Urinary bladder (tissue), 3 donors: ENCODE measurements at regions not wholly inside any gene's neighbourhood (a gene's known extent, or its start where the extent isn't known, plus 50 kb on each side); places are given as distances from the start of the nearest gene placed in this dataset.
"Not testable (repeated sequence)": the region's sequence is repeated elsewhere in the genome, so short reads cannot be mapped to it uniquely, and the experiment has no call there.

Experiments used
- DNase-seq: peaks from one replicate; pipeline ENCODE4 v3.0.0-alpha.2; 2015; ENCODE audit errors: extremely low spot score
- H3K27ac ChIP-seq: one replicate; pipeline ENCODE4 v1.5.1; 2013; ENCODE audit warnings: low read depth, mild to moderate bottlenecking, moderate library complexity
- H3K36me3 ChIP-seq: one replicate; pipeline ENCODE4 v1.6.1; 2013; ENCODE audit warnings: mild to moderate bottlenecking, moderate library complexity; ENCODE audit not compliant: insufficient read depth
- H3K4me1 ChIP-seq: one replicate; pipeline ENCODE4 v1.6.1; 2013; ENCODE audit warnings: mild to moderate bottlenecking, moderate library complexity; ENCODE audit not compliant: insufficient read depth
- H3K4me3 ChIP-seq: one replicate; pipeline ENCODE4 v1.5.1; 2013; ENCODE audit warnings: low read depth, low read length
- WGBS: extraction: QIAGEN DNeasy Blood & Tissue Kit; methylation state at CpG from one replicate; pipeline ENCODE4 v1.1.7; 2013; 5-methylcytosine and 5-hydroxymethylcytosine counted together
- donor health status: healthy with polysubstance abuse.
- donor health status: healthy.

DNA sequence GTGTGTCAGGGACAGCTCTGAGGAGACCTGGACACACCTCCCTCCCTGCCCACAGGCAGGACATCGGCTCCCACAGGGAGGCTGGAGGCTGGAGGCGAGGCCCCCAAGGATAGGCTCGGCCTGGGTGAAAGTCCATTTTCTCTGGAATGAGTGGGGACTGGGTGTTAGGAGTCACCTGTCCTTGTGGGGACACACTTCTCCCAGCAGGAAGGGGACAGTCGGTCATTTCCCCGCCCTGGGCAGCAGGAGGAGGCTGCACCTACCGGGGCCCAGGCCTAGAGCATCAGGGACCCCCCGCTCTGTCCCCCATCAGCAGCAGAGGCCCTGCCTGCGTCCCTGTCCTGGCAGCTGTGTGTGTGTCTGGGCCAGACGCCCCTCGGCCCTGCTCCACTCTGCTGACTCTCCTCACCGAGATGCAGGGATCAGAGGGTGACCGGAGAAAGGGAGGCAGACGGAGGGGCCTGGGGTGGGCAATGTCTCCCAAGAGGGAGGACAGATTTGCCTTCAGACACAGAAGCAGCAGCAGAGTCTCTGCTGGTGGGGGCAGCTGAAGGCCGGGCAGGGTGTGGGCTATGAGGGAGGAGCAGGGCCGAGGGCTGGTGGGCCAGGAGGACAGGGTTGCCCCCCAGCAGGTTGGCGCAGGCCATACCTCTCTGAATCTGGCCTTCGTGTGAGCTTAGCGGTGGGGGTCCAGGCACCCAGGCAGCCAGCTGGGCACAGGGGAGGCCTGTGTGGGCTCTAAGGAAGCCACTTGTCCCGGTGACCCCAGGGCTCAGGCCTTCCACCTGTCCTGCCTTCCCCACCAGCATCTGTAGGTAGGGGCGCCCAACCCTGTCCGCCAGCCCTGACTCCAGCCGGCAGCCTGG lies 125.7 kb upstream of the NKX1-1 start:
- 87% methylated on average over 22 of the region's 22 CpGs for WGBS

DNA sequence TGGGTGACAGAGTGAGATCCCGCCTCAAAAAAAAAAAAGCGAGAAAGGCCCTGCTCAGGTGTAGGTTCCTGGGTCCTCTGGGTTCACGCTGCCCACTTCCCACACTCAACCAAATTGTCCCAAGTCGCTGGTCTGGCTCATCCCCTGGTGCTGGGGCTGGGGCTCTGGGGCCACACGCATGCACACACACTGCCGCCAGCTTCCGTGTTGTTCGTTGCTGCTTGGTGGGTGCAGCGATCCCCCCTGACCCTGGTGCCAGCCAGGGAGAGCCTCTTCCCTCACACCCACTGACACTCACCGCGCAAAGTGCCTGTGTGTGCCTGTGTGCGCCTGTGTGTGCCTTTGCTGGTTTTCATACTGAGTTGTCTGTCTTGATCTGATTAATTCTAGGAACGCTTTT lies 124.1 kb upstream of the NKX1-1 start:
- Histone ChIP-seq H3K27ac (no peak overlapping the region), H3K4me3 (no peak overlapping the region), H3K36me3 (no peaks in the 10 kb centered on the region), H3K4me1 (no peaks in the 10 kb centered on the region)
- no peak for DNase-seq
- 83% methylated on average over 13 of the region's 13 CpGs for WGBS

More for the DNA sequence above, 125.7 kb upstream of the NKX1-1 start:
- no peaks in the 10 kb centered on the region for H3K4me1 ChIP-seq
- no peak overlapping the region for H3K4me3 ChIP-seq
- no peak for DNase-seq
- no peaks in the 10 kb centered on the region for H3K36me3 ChIP-seq
- H3K27ac ChIP-seq: no peak overlapping the region

DNA sequence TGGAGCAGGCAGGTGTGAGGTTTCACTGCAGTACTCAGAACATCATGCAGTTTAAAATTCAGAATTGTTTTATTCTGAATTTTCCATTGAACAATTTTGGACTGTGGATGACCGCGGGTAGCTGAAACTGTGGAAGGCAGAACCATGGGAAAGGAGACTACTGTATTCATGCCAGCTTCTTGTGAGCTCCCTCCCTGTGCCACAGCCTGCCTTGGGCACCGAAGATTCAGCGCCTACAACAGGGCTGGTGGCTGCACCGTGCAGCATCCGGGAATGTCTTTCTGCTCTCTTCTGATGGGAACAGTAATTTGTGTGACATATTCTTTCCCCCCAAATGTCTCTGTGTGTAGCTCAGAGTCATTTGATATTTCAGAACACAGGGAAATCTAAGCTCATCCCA lies 118.5 kb upstream of the NKX1-1 start:
- H3K36me3 ChIP-seq: no peaks in the 10 kb centered on the region
- no peak overlapping the region for H3K27ac ChIP-seq
- no peak overlapping the region for H3K4me3 ChIP-seq
- no peak for DNase-seq
- no peaks in the 10 kb centered on the region for H3K4me1 ChIP-seq
- WGBS: 94% methylated on average over 6 of the region's 6 CpGs

DNA sequence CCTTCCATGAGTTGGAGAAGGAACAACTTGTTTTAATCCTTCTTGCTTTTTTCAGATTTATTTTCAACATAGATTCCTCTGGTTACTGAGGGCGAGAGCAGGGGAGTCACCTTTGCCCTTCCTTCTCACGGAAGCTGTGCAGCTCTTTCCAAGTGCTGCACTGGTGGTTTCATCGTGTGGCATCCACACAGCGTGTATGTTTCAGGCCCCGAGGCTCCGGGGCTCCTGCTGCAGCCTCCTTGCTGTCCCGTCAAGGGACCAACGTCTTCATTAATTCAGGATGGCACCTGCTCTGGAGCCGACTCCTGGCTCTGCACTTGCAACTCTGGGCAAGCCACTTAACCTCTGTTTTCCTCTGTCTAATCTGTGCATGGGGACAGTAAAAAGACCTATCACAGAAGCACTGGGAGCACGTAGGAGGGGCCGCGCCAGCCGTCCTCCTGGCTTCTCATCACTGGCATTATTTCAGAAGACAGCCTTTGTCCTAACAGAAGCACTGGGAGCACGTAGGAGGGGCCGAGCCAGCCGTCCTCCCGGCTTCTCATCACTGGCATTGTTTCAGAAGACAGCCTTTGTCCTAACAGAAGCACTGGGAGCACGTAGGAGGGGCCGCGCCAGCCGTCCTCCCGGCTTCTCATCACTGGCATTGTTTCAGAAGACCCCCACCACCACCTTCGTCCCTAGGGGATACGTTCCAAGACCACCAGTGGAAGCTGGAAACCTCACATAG lies 117.8 kb upstream of the NKX1-1 start:
- Histone ChIP-seq H3K4me1 (no peaks in the 10 kb centered on the region), H3K36me3 (no peaks in the 10 kb centered on the region), H3K27ac (no peak overlapping the region), H3K4me3 (no peak overlapping the region)
- 83% methylated on average over 24 of the region's 24 CpGs for WGBS
- DNase-seq: no peak

DNA sequence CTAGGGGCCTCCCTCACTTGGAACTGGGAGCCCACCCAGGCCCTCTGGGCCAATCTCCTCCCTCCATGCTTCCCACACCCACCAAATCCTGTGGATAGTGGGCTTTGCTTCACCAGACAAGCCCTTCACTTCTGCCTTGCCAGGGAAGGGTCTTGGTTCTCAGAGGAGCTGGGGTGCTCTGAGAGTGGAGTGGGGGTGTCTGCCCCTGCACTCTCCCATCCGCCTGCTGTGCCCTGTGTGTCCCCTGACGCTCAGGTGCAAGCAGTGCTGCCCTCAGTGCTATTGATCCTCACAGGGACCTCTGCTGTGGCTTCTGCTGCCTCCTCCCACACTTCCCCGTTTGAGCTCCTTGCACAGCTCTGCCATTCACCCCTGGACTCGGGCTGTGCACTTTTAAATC lies 117.3 kb upstream of the NKX1-1 start:
- no peak for DNase-seq
- Histone ChIP-seq H3K4me3 (no peak overlapping the region), H3K4me1 (no peaks in the 10 kb centered on the region), H3K27ac (no peak overlapping the region), H3K36me3 (no peaks in the 10 kb centered on the region)
- 63% methylated on average over 4 of the region's 4 CpGs for WGBS

DNA sequence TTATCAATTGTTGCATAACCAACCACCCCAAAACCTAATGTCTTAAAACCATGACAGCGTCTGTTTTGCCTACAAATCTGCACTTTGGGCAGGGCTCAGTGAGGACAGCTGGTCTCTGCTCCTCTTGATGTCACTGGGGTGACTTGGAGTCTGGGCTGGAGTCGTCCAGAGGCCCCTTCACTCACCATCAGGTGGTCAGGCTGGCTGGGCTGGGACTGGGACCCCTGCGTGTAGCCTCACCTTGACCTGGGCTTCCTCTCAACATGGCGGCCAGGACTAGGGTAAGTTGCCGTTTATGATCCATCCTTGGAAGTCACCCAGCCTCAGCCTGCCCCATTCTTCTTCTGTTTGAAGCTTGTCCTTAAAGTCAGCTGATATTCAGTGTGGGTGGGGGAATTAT lies 116.8 kb upstream of the NKX1-1 start:
- H3K27ac ChIP-seq: no peak overlapping the region
- H3K4me1 ChIP-seq: no peaks in the 10 kb centered on the region
- H3K4me3 ChIP-seq: no peak overlapping the region
- DNase-seq: no peak
- H3K36me3 ChIP-seq: no peaks in the 10 kb centered on the region
- 84% methylated on average over 5 of the region's 5 CpGs for WGBS

DNA sequence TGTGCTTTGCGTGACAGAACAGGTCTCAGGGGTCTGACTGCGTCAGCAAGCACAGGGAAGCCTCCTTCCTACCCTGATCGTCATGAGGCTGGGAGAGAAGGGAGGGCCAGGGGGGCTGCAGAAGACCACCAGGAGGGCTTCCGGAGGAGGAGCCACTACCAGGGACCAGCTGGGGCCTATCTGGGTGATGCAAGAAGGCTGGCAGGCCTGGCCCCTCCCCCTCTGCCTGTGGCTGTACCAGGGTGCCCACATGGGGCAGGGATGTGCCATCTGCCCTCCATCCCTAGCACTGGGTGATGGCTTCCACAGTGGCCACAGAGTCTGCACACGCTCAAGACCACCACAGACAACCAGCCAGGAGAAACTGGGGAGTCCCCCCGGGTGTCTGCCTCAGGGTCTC lies 116.4 kb upstream of the NKX1-1 start:
- DNase-seq: no peak
- WGBS: 76% methylated on average over 6 of the region's 6 CpGs
- H3K36me3 ChIP-seq: no peaks in the 10 kb centered on the region
- no peak overlapping the region for H3K27ac ChIP-seq
- no peaks in the 10 kb centered on the region for H3K4me1 ChIP-seq
- H3K4me3 ChIP-seq: no peak overlapping the region

DNA sequence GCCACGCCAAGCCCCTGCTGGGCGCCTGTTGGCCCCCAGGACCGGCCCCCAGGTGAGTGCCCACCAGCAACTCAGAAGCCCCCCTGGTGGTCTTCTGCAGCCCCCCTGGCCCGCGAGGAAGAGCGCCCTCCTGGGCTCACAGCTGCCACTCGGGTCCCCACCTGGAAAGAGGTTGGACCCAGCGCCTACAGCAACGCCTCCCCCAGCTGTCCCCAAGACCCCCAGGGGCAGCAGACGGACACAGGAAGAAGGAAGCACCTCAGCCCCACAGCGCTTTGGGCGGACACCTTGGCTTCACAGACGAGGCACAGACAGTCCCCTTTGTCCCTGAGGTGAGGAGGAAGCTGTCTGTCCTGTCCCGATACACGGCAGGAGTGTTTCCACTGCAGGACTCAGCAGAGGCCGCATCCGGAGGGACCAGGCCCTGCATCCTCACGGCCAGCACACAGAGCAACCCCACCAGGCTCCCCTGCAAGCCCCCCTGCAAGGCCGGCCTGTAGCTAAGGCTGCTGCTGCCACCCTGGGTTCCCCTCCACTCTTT lies 115.6 kb upstream of the NKX1-1 start:
- Histone ChIP-seq H3K36me3 (no peaks in the 10 kb centered on the region), H3K27ac (no peak overlapping the region), H3K4me3 (no peak overlapping the region), H3K4me1 (no peaks in the 10 kb centered on the region)
- no peak for DNase-seq
- WGBS: 84% methylated on average over 19 of the region's 19 CpGs

DNA sequence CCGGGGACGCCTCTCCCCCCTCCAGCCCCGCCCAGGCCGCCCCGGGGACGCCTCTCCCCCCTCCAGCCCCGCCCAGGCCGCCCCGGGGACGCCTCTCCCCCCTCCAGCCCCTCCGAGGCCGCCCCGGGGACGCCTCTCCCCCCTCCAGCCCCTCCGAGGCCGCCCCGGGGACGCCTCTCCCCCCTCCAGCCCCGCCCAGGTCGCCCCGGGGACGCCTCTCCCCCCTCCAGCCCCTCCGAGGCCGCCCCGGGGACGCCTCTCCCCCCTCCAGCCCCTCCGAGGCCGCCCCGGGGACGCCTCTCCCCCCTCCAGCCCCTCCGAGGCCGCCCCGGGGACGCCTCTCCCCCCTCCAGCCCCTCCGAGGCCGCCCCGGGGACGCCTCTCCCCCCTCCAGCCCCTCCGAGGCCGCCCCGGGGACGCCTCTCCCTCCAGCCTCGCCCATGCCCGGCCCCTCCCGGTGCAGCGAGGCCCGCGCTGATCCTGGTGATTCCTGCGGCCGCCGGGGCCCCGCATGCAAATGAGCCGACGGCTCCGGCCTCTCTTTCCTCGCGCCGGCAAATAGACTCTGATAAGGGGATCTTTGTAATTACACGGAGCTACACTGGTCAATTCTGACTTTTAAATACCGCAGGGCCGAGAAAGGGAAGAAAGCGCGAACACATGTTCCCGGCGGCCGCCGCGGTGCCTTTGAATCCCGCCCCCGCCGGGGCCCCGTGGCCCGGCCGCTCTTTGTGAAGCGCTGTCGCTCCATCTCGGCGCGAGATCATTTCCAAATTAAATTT lies 114.7 kb upstream of the NKX1-1 start:
- not testable (repeated sequence) for H3K36me3 ChIP-seq, H3K4me3 ChIP-seq, H3K27ac ChIP-seq, H3K4me1 ChIP-seq, DNase-seq
- WGBS: 13% methylated on average over 51 of the region's 79 CpGs

DNA sequence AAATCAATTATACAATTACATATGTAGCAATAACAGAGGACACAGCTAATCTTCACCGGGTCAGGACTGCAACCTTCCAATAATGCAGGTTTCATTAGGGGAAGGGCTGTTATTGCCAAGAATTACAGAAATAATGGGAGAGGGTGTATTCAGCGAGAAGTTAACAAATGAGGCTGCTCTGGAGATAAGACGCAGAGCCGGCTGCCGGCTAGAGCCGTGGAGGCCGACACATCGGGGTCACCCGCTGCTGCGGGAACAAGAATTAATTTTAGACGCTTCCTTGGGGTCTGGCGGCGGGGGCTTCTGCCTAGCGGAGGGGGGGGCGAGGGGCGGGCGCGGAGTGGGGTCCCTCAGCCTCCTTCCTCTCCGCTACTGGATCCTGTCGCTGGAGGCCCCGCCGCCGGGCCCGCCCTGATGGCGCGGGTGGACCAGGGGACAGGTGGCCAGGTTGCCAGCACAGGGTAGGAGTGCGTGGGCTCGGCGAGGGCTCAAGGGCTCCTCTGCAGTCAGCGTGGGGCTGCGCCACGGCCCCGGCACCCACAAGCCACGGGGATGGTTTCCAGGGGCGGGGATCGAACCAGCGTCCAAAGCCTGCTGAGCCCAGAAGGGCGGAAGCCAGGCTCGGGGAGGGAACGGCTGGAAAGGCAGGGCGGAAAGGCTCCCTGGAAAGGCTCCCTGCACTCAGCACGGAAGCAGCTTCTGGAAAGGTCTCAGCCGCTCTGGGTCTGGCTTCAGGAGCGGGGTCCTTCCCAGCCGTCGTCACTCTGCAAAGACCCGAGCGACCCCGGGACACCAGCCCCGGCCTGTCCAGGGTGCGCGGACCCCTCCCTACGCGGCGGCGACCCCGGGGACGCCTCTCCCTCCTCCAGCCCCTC lies 113.8 kb upstream of the NKX1-1 start:
- Histone ChIP-seq H3K4me1 (no peaks in the 10 kb centered on the region), H3K27ac (no peak overlapping the region), H3K4me3 (no peak overlapping the region), H3K36me3 (no peaks in the 10 kb centered on the region)
- no peak for DNase-seq
- WGBS: 72% methylated on average over 58 of the region's 58 CpGs

DNA sequence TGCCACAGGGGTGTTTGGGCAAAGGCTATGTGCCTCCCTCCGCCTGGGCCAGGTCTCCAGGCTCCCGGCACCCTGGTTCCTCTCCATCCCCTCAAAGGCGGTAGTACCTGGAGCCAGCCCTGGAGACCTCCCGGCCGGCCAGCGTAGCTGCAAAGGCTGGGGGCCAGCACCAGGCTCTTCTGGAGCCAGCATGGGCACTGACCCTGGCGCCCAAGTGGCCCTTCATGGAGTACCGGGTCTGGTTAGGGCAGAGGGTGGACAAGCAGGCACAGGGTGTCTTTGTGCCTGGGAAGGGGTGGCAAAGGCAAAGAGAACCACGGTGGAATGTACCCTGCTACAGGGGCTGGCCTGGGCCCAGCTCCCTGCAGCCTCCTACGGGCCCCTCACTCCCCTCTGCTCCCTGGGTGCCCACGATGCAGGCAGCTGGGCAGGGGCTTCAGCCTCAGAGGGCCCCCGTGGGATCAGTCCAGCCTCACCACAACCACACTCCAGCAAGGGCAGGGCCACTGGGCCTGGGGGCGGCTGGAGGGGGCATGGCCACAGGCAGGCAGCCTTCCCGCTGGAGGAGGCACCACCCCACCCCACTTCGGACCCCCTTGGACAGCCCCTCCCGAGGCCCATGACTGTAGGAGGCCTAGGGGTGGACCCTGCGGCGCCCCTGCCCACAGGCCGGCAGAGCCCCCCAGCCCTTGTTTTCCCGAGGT lies 112.9 kb upstream of the NKX1-1 start:
- no peak overlapping the region for H3K27ac ChIP-seq
- no peaks in the 10 kb centered on the region for H3K36me3 ChIP-seq
- no peaks in the 10 kb centered on the region for H3K4me1 ChIP-seq
- no peak for DNase-seq
- H3K4me3 ChIP-seq: no peak overlapping the region
- 82% methylated on average over 20 of the region's 20 CpGs for WGBS

DNA sequence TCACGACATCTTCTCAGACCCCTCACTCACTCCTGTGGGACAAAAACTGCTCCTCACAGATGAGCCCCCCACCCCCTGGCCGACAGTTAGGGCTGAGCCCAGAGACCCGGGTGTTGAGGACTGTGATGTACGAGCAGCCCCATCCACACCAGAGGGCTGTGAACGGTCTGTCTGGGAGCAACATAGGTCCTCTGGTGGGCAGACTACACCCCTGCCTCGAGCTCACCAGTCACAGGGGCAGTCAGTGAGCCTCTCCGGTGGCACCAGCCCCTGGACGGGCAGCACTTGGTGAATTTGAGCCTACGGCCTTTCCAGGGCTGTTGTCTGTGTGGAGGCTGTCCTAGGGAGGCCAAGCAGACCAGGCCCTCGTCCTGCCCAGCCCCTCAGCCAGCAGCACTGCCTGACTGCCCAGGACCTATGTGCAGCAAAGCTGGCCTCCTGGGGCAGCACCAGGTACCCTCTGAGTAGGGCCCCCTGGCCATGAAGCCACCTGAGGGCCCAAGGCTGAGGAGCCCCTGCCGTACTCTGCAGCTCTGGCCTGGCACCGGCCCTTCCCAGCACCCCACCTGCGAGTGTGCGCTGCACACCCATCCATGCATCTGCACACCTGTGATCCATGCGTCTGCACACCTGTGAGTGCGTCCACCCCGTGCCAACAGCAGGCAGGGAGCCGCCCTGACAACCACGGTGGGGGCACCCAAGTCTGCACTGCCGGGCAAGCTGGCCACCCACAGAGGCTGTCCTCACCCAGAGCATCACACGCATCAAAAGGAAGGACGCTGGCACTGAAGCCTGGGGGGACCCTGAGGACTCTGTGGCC lies 111.6 kb upstream of the NKX1-1 start:
- H3K36me3 ChIP-seq: no peaks in the 10 kb centered on the region
- no peak for DNase-seq
- H3K27ac ChIP-seq: no peak overlapping the region
- H3K4me1 ChIP-seq: no peaks in the 10 kb centered on the region
- no peak overlapping the region for H3K4me3 ChIP-seq
- WGBS: 79% methylated on average over 22 of the region's 22 CpGs
